ENCODE measurements at regions not wholly inside any gene's neighbourhood (a gene's known extent, or its start where the extent isn't known, plus 50 kb on each side); places are given as distances from the start of the nearest gene placed in this dataset.

GRCh38 chr16:66175058-66175457, 191.4 kb upstream of the CDH5 start:
- TF ChIP-seq FOXA1 (IDR thresholded peaks at IDR 0.05) (no peak), NFRKB (IDR thresholded peaks at IDR 0.05) (no peak), FOXM1 (IDR thresholded peaks at IDR 0.05; ENCODE audit: borderline replicate concordance) (no peak), ARNT (IDR thresholded peaks at IDR 0.05) (no peak), CTBP1 (IDR thresholded peaks at IDR 0.05; ENCODE audit: borderline replicate concordance) (no peak), FOXK2 (IDR thresholded peaks at IDR 0.05) (no peak), SUZ12 (IDR thresholded peaks at IDR 0.05) (no peak), PKNOX1 (IDR thresholded peaks at IDR 0.05) (no peak)

Measured in HEK293T (cell line).